Keratinocyte (primary cell): ENCODE measurements at regions not wholly inside any gene's neighbourhood (a gene's known extent, or its start where the extent isn't known, plus 50 kb on each side); places are given as distances from the start of the nearest gene placed in this dataset.
A peak's percentile ranks its signal among the peaks of the same experiment; 100 is the strongest.

ENCODE experiments used
- DNase-seq: peaks from one replicate; pipeline ENCODE4 v3.0.0-alpha.2; 2011; ENCODE audit warnings: low read depth, missing footprints, low spot score
- FAIRE-seq: peaks from 2 replicates; lab custom pipeline; 2011; peaks lifted over from hg19 to GRCh38; lab: Jason Lieb, UNC
- H2AFZ ChIP-seq: 2 replicates; pipeline ENCODE4 v1.6.0; 2012; ENCODE audit warnings: low read length, control low read depth, inconsistent platforms; ENCODE audit not compliant: control insufficient read depth
- H3K27ac ChIP-seq: 2 replicates; pipeline ENCODE4 v1.5.1; 2011; ENCODE audit warnings: low read length; ENCODE audit not compliant: control insufficient read depth, insufficient read depth
- H3K27me3 ChIP-seq: 3 replicates; pipeline ENCODE4 v1.6.0; 2011; ENCODE audit warnings: low read length; ENCODE audit not compliant: control insufficient read depth, insufficient read depth; ENCODE audit errors: extremely low read depth
- H3K36me3 ChIP-seq, 2 experiments: 2 replicates in 1 of 2; 3 replicates in 1 of 2; pipeline ENCODE4 v1.5.1; 2011; ENCODE audit warnings: low read length in 2 of 2, mild to moderate bottlenecking in 1 of 2; ENCODE audit not compliant: control insufficient read depth in 2 of 2, insufficient read depth in 2 of 2; ENCODE audit errors: extremely low read depth in 1 of 2
- H3K4me1 ChIP-seq: 3 replicates; pipeline ENCODE4 v1.5.1; 2011; ENCODE audit warnings: low read length; ENCODE audit not compliant: control insufficient read depth, insufficient read depth; ENCODE audit errors: extremely low read depth
- H3K4me2 ChIP-seq: 3 replicates; pipeline ENCODE4 v1.6.0; 2011; ENCODE audit warnings: low read depth, low read length; ENCODE audit not compliant: control insufficient read depth, insufficient read depth; ENCODE audit errors: extremely low read depth
- H3K4me3 ChIP-seq, 3 experiments: fragments of 200-600 bp in 1 of 3; sonication (generic) in 1 of 3; 2 replicates in 2 of 3; 3 replicates in 1 of 3; pipeline ENCODE4 v1.5.1; 2011 to 2016; ENCODE audit warnings: low read length in 3 of 3, mild to moderate bottlenecking in 3 of 3, control low read depth in 2 of 3, inconsistent platforms in 1 of 3, low read depth in 1 of 3, mixed read lengths in 1 of 3, mixed run types in 1 of 3, moderate library complexity in 1 of 3; ENCODE audit not compliant: control insufficient read depth in 2 of 3, insufficient read depth in 2 of 3; ENCODE audit errors: extremely low read depth in 1 of 3
- H3K79me2 ChIP-seq: 2 replicates; pipeline ENCODE4 v1.6.0; 2012; ENCODE audit warnings: low read length; ENCODE audit not compliant: control insufficient read depth, insufficient read depth
- H3K9ac ChIP-seq: 3 replicates; pipeline ENCODE4 v1.6.0; 2011; ENCODE audit warnings: low read length; ENCODE audit not compliant: control insufficient read depth, insufficient read depth; ENCODE audit errors: extremely low read depth
- H3K9me1 ChIP-seq: 3 replicates; pipeline ENCODE4 v1.6.0; 2011; ENCODE audit warnings: low read length; ENCODE audit not compliant: control insufficient read depth, insufficient read depth; ENCODE audit errors: extremely low read depth
- H3K9me3 ChIP-seq: 2 replicates; pipeline ENCODE4 v1.5.1; 2012; ENCODE audit warnings: low read depth, low read length; ENCODE audit not compliant: control insufficient read depth
- H4K20me1 ChIP-seq: 3 replicates; pipeline ENCODE4 v1.6.0; 2011; ENCODE audit warnings: low read length; ENCODE audit not compliant: control insufficient read depth, insufficient read depth; ENCODE audit errors: extremely low read depth
- CTCF ChIP-seq, 3 experiments: IDR thresholded peaks in 1 of 3; conservative IDR thresholded peaks in 1 of 3; optimal IDR thresholded peaks in 1 of 3; 2 replicates in 2 of 3; 3 replicates in 1 of 3; pipeline versions ENCODE3 to v1.5.1; 2011; ENCODE audit warnings: low read length in 3 of 3, mild to moderate bottlenecking in 3 of 3, moderate library complexity in 2 of 3, control low read depth in 1 of 3, inconsistent platforms in 1 of 3; ENCODE audit not compliant: insufficient read depth in 2 of 3; ENCODE audit errors: extremely low read depth in 1 of 3
- EZH2 ChIP-seq: IDR thresholded peaks from one replicate; pipeline ENCODE4 v1.6.1; 2012; ENCODE audit warnings: inconsistent platforms, mild to moderate bottlenecking, low read length, moderate library complexity
- dilution Hi-C: fragments of 300-500 bp; cut with MboI; formaldehyde crosslinking; loops from one replicate; pipeline ENCODE4 v1.7.0; 2020; ENCODE audit warnings: low sequenced_read_pairs; ENCODE audit not compliant: extremely low pct_ligation_motif_present

- H3K9ac ChIP-seq = no peak overlapping the region
- H3K79me2 ChIP-seq = no peaks in the 10 kb centered on the region
- no peaks in the 10 kb centered on the region for H3K9me3 ChIP-seq
- dilution Hi-C loops = no loop called here
- no peaks in the 10 kb centered on the region for H3K4me1 ChIP-seq
- no peak overlapping the region for H2AFZ ChIP-seq
- H3K4me2 ChIP-seq = no peak overlapping the region
- H3K9me1 ChIP-seq = no peaks in the 10 kb centered on the region
- DNase-seq (no peak), FAIRE-seq (no peak)
- TF ChIP-seq CTCF (optimal IDR thresholded peaks at IDR 0.05 in 1 of 3, IDR thresholded peaks at IDR 0.05 in 1 of 3, conservative IDR thresholded peaks at IDR 0.05 in 1 of 3; ENCODE audit: extremely low read depth in 1 of 3, insufficient read depth in 2 of 3, low read length in 3 of 3) (peak in 1 of 3 experiments; percentile 17), EZH2 (no peak)
- H3K27me3 ChIP-seq = no peaks in the 10 kb centered on the region
- H4K20me1 ChIP-seq = no peaks in the 10 kb centered on the region
- no peak overlapping the region for H3K27ac ChIP-seq
- no peak overlapping the region for H3K4me3 ChIP-seq
- no peaks in the 10 kb centered on the region for H3K36me3 ChIP-seq
Observed at GRCh38 chr12:58741226-58741625, 179.1 kb downstream of the LRIG3 start.

GRCh38 chr12:58745348-58746125 lies 174.8 kb downstream of the LRIG3 start:
- H3K79me2 ChIP-seq = no peaks in the 10 kb centered on the region
- no peak overlapping the region for H3K4me3 ChIP-seq
- H3K4me1 ChIP-seq = no peaks in the 10 kb centered on the region
- no peak overlapping the region for H3K9ac ChIP-seq
- no peaks in the 10 kb centered on the region for H3K27me3 ChIP-seq
- H3K27ac ChIP-seq = no peak overlapping the region
- no peak overlapping the region for H2AFZ ChIP-seq
- DNase-seq (no peak), FAIRE-seq (no peak)
- H4K20me1 ChIP-seq = no peaks in the 10 kb centered on the region
- dilution Hi-C loops = no loop called here
- TF ChIP-seq CTCF (optimal IDR thresholded peaks at IDR 0.05 in 1 of 3, IDR thresholded peaks at IDR 0.05 in 1 of 3, conservative IDR thresholded peaks at IDR 0.05 in 1 of 3; ENCODE audit: extremely low read depth in 1 of 3, insufficient read depth in 2 of 3, low read length in 3 of 3) (no peak), EZH2 (no peak)
- H3K36me3 ChIP-seq = no peaks in the 10 kb centered on the region
- no peaks in the 10 kb centered on the region for H3K9me3 ChIP-seq
- no peak overlapping the region for H3K4me2 ChIP-seq
- no peaks in the 10 kb centered on the region for H3K9me1 ChIP-seq
